H1 (cell line): ENCODE measurements at regions not wholly inside any gene's neighbourhood (a gene's known extent, or its start where the extent isn't known, plus 50 kb on each side); places are given as distances from the start of the nearest gene placed in this dataset.

Experiments used
- CHD7 ChIP-seq: fragments of 300-600 bp; sonication (generic); IDR thresholded peaks from 2 replicates; pipeline ENCODE4 v1.7.1; 2012; ENCODE audit warnings: low read length, moderate library complexity, mild to moderate bottlenecking, inconsistent platforms; ENCODE audit not compliant: insufficient replicate concordance
- YY1 ChIP-seq: IDR thresholded peaks from 2 replicates; pipeline ENCODE4 v1.6.1; 2011; ENCODE audit warnings: low read depth, mild to moderate bottlenecking, low read length

- no peak for TF ChIP-seq CHD7
- TF ChIP-seq YY1: no peak
Measured at GRCh38 chr12:91985002-91985787, 160.5 kb downstream of the BTG1 start (continued).
